SK-N-SH (cell line): ENCODE measurements at regions not wholly inside any gene's neighbourhood (a gene's known extent, or its start where the extent isn't known, plus 50 kb on each side); places are given as distances from the start of the nearest gene placed in this dataset.

Source experiments
- CTCF ChIA-PET: fragments of 300-600, 350-600 bp; formaldehyde crosslinking; extraction: SDS; loops from one replicate; lab custom pipeline; 2021; lab: Yijun Ruan, JAX
- POLR2A ChIA-PET: fragments of 350-600 bp; sonication (Branson Sonifier 250); formaldehyde crosslinking; extraction: SDS; loops from one replicate; lab custom pipeline; 2020; ENCODE audit warnings: antibody characterized with exemption, inconsistent platforms; lab: Yijun Ruan, JAX
- DNase-seq: peaks from one replicate; pipeline ENCODE4 v3.0.0; 2012
- H2AFZ ChIP-seq: fragments of 200-600 bp; sonication (generic); 2 replicates; pipeline ENCODE4 v1.8.1; 2016; ENCODE audit warnings: antibody characterized with exemption, mild to moderate bottlenecking, low read depth
- H3F3A ChIP-seq: fragments of 200-600 bp; sonication (generic); replicated peaks from 2 replicates; pipeline ENCODE3; 2016; ENCODE audit warnings: antibody characterized with exemption, mild to moderate bottlenecking; ENCODE audit not compliant: insufficient read depth
- H3K27ac ChIP-seq, 2 experiments: fragments of 200-500 bp in 1 of 2; fragments of 200-600 bp in 1 of 2; sonication (Bioruptor generic) in 1 of 2; sonication (generic), shearing (Covaris generic) in 1 of 2; 2 replicates each; pipeline versions ENCODE4 v1.5.1 to v1.6.1; 2014 to 2016; ENCODE audit warnings: low read depth in 2 of 2, inconsistent platforms in 1 of 2, low read length in 1 of 2, mild to moderate bottlenecking in 1 of 2, mixed read lengths in 1 of 2
- H3K27me3 ChIP-seq: fragments of 200-600 bp; sonication (generic), shearing (Covaris generic); 2 replicates; pipeline ENCODE4 v1.6.1; 2016; ENCODE audit warnings: mixed run types; ENCODE audit not compliant: insufficient read depth
- H3K36me3 ChIP-seq, 2 experiments: fragments of 200-500 bp in 1 of 2; fragments of 200-600 bp in 1 of 2; sonication (Bioruptor generic) in 1 of 2; sonication (generic) in 1 of 2; replicated peaks in 1 of 2; 2 replicates each; pipeline versions ENCODE3 to v1.5.1; 2014 to 2016; ENCODE audit warnings: low read length in 1 of 2, mild to moderate bottlenecking in 1 of 2; ENCODE audit not compliant: insufficient read depth in 2 of 2, control insufficient read depth in 1 of 2
- H3K4me1 ChIP-seq, 2 experiments: fragments of 200-500 bp in 1 of 2; fragments of 200-600 bp in 1 of 2; sonication (Bioruptor generic) in 1 of 2; sonication (generic), shearing (Covaris generic) in 1 of 2; 2 replicates each; pipeline versions ENCODE4 v1.5.1 to v1.6.1; 2014 to 2016; ENCODE audit warnings: low read depth in 1 of 2, low read length in 1 of 2, mixed run types in 1 of 2; ENCODE audit not compliant: insufficient read depth in 2 of 2, control insufficient read depth in 1 of 2
- H3K4me2 ChIP-seq: fragments of 200-600 bp; sonication (generic), shearing (Covaris generic); 2 replicates; pipeline ENCODE4 v1.6.1; 2017; ENCODE audit warnings: mixed run types
- H3K4me3 ChIP-seq, 2 experiments: fragments of 200-500 bp in 1 of 2; fragments of 200-600 bp in 1 of 2; sonication (Bioruptor generic) in 1 of 2; sonication (generic), shearing (Covaris generic) in 1 of 2; 2 replicates each; pipeline versions ENCODE4 v1.5.1 to v1.8.1; 2014 to 2016; ENCODE audit warnings: low read depth in 2 of 2, inconsistent platforms in 1 of 2, low read length in 1 of 2, mild to moderate bottlenecking in 1 of 2, mixed read lengths in 1 of 2, moderate library complexity in 1 of 2
- H3K79me2 ChIP-seq: fragments of 200-600 bp; sonication (generic); 2 replicates; pipeline ENCODE4 v1.8.1; 2017; ENCODE audit warnings: mild to moderate bottlenecking; ENCODE audit not compliant: insufficient read depth
- H3K9ac ChIP-seq: fragments of 200-600 bp; sonication (generic); 2 replicates; pipeline ENCODE4 v1.6.1; 2017; ENCODE audit warnings: mixed run types
- H3K9me2 ChIP-seq: fragments of 200-600 bp; sonication (generic); 2 replicates; pipeline ENCODE4 v1.6.1; 2017; ENCODE audit warnings: mixed run types
- H3K9me3 ChIP-seq: fragments of 200-600 bp; sonication (generic); 2 replicates; pipeline ENCODE4 v1.6.1; 2017; ENCODE audit warnings: mixed run types, mild to moderate bottlenecking, moderate library complexity
- H4K20me1 ChIP-seq: fragments of 200-600 bp; sonication (generic); 2 replicates; pipeline ENCODE4 v1.6.1; 2017; ENCODE audit warnings: mild to moderate bottlenecking, mixed run types; ENCODE audit not compliant: insufficient read depth
- CHD2 ChIP-seq: fragments of 150-350 bp; IDR thresholded peaks from 2 replicates; pipeline ENCODE4 v1.6.1; 2018; ENCODE audit warnings: low read length; ENCODE audit not compliant: partially characterized antibody
- EZH2phosphoT487 ChIP-seq: fragments of 200-600 bp; sonication (generic); IDR thresholded peaks from 2 replicates; pipeline ENCODE4 v1.6.1; 2017; ENCODE audit warnings: low read depth, mixed run types, mild to moderate bottlenecking, antibody characterized with exemption, moderate library complexity, borderline replicate concordance
- FOSL2 ChIP-seq: IDR thresholded peaks from 2 replicates; pipeline ENCODE4 v1.4.0; 2012; ENCODE audit warnings: low read depth, mild to moderate bottlenecking, moderate library complexity, borderline replicate concordance
- GATA2 ChIP-seq: sonication (generic); formaldehyde crosslinking; IDR thresholded peaks from 2 replicates; pipeline ENCODE4 v1.5.0; 2020; ENCODE audit warnings: mild to moderate bottlenecking, missing genetic modification reagents
- MAX ChIP-seq: IDR thresholded peaks from 2 replicates; pipeline ENCODE4 v1.4.0; 2012; ENCODE audit warnings: low read depth
- REST ChIP-seq: IDR thresholded peaks from 2 replicates; pipeline ENCODE4 v1.6.1; 2012; ENCODE audit warnings: mild to moderate bottlenecking, low read depth, low read length, moderate library complexity
- RFX5 ChIP-seq: IDR thresholded peaks from 2 replicates; pipeline ENCODE4 v1.6.1; 2012; ENCODE audit warnings: mild to moderate bottlenecking, improper control_type of control experiment, low read length
- TAF1 ChIP-seq: IDR thresholded peaks from 2 replicates; pipeline ENCODE4 v1.6.1; 2012; ENCODE audit warnings: low read depth, mild to moderate bottlenecking, low read length, moderate library complexity, borderline replicate concordance
- YY1 ChIP-seq: IDR thresholded peaks from 2 replicates; pipeline ENCODE4 v1.4.0; 2012; ENCODE audit warnings: low read depth, mild to moderate bottlenecking
- WGBS: methylation state at CpG from one replicate; pipeline ENCODE4 v1.1.6; 2017; ENCODE audit warnings: low lambda C conversion rate; 5-methylcytosine and 5-hydroxymethylcytosine counted together
- TF ChIP-seq, protein P1 (sequence below): IDR thresholded peaks from 2 replicates; pipeline ENCODE4; 2012
- TF ChIP-seq, protein P2 (sequence below): IDR thresholded peaks from 2 replicates; pipeline ENCODE4 v1.4.0; 2012; ENCODE audit warnings: low read depth, borderline replicate concordance
- TF ChIP-seq, protein P3 (sequence below): IDR thresholded peaks from 2 replicates; pipeline ENCODE4 v1.4.0; 2012; ENCODE audit warnings: low read depth, borderline replicate concordance
- TF ChIP-seq, protein P4 (sequence below): fragments of 200-600 bp; sonication (generic); IDR thresholded peaks from 2 replicates; pipeline ENCODE4 v1.6.1; 2017; ENCODE audit warnings: antibody characterized with exemption, mild to moderate bottlenecking, moderate library complexity

GRCh38 chr2:123195957-123196356 lies 829.1 kb upstream of the CNTNAP5 start:
- no peaks in the 10 kb centered on the region for H3K36me3 ChIP-seq
- no peak overlapping the region for H3K4me2 ChIP-seq
- no peaks in the 10 kb centered on the region; the same call in 1 of the 2 replicates for H3K9me2 ChIP-seq
- 62% methylated on average over 4 of the region's 4 CpGs for WGBS
- DNase-seq: no peak
- H3F3A ChIP-seq: no peaks in the 10 kb centered on the region
- POLR2A ChIA-PET: no interaction called here
- no peak overlapping the region for H3K9ac ChIP-seq
- no peaks in the 10 kb centered on the region for H3K4me1 ChIP-seq
- CTCF ChIA-PET: no interaction called here
- H3K27ac ChIP-seq: no peak overlapping the region
- no peaks in the 10 kb centered on the region for H3K79me2 ChIP-seq
- H4K20me1 ChIP-seq: no peaks in the 10 kb centered on the region
- TF ChIP-seq, protein P1, sequence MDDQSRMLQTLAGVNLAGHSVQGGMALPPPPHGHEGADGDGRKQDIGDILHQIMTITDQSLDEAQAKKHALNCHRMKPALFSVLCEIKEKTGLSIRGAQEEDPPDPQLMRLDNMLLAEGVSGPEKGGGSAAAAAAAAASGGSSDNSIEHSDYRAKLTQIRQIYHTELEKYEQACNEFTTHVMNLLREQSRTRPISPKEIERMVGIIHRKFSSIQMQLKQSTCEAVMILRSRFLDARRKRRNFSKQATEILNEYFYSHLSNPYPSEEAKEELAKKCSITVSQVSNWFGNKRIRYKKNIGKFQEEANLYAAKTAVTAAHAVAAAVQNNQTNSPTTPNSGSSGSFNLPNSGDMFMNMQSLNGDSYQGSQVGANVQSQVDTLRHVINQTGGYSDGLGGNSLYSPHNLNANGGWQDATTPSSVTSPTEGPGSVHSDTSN: no peak
- TF ChIP-seq REST: no peak
- TF ChIP-seq EZH2phosphoT487: no peak
- no peak for TF ChIP-seq RFX5
- no peak for TF ChIP-seq CHD2
- TF ChIP-seq, protein P2, sequence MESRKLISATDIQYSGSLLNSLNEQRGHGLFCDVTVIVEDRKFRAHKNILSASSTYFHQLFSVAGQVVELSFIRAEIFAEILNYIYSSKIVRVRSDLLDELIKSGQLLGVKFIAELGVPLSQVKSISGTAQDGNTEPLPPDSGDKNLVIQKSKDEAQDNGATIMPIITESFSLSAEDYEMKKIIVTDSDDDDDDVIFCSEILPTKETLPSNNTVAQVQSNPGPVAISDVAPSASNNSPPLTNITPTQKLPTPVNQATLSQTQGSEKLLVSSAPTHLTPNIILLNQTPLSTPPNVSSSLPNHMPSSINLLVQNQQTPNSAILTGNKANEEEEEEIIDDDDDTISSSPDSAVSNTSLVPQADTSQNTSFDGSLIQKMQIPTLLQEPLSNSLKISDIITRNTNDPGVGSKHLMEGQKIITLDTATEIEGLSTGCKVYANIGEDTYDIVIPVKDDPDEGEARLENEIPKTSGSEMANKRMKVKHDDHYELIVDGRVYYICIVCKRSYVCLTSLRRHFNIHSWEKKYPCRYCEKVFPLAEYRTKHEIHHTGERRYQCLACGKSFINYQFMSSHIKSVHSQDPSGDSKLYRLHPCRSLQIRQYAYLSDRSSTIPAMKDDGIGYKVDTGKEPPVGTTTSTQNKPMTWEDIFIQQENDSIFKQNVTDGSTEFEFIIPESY: no peak
- no peak for TF ChIP-seq TAF1
- TF ChIP-seq, all 33 proteins: peak for 0
- Histone ChIP-seq H3K9me3 (no peaks in the 10 kb centered on the region; the same call in 1 of the 2 replicates), H2AFZ (no peak overlapping the region), H3K4me3 (no peak overlapping the region), H3K27me3 (no peaks in the 10 kb centered on the region)

DNA sequence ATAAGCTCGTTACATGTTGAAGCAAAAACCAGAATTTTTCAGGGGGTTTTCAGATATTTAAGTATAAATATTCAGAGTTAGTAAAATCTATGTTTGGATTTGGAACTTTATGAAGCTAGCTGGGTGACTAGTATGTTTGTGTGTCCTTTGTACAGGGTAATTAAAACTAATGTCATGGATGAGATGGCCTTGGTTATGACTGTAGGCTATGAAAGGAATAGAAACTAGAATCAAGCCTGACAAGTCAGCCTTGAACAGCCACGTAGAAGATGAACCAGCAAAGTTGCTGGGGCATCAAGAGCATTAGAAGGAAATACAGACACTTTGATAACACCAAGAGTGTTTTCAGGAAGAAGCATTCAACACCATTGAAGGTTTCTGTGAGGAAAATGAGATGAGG lies 825.1 kb upstream of the CNTNAP5 start:
- Histone ChIP-seq H3K4me2 (no peak overlapping the region), H3K79me2 (no peaks in the 10 kb centered on the region), H4K20me1 (no peaks in the 10 kb centered on the region), H3K9me3 (no peaks in the 10 kb centered on the region; the same call in 1 of the 2 replicates), H3K4me1 (no peaks in the 10 kb centered on the region), H3K9me2 (no peaks in the 10 kb centered on the region; the same call in 1 of the 2 replicates), H3K27ac (no peak overlapping the region), H3F3A (no peaks in the 10 kb centered on the region), H3K9ac (no peak overlapping the region), H3K27me3 (no peaks in the 10 kb centered on the region), H3K4me3 (no peak overlapping the region), H3K36me3 (no peaks in the 10 kb centered on the region), H2AFZ (no peak overlapping the region)
- 11% methylated on average over 2 of the region's 2 CpGs for WGBS
- POLR2A ChIA-PET: no interaction called here
- no peak for DNase-seq
- CTCF ChIA-PET: no interaction called here
- TF ChIP-seq, protein P3, sequence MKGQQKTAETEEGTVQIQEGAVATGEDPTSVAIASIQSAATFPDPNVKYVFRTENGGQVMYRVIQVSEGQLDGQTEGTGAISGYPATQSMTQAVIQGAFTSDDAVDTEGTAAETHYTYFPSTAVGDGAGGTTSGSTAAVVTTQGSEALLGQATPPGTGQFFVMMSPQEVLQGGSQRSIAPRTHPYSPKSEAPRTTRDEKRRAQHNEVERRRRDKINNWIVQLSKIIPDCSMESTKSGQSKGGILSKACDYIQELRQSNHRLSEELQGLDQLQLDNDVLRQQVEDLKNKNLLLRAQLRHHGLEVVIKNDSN: no peak
- TF ChIP-seq MAX (no peak), YY1 (no peak), FOSL2 (no peak), GATA2 (CRISPR knock-in tag) (no peak)
- TF ChIP-seq, protein P4, sequence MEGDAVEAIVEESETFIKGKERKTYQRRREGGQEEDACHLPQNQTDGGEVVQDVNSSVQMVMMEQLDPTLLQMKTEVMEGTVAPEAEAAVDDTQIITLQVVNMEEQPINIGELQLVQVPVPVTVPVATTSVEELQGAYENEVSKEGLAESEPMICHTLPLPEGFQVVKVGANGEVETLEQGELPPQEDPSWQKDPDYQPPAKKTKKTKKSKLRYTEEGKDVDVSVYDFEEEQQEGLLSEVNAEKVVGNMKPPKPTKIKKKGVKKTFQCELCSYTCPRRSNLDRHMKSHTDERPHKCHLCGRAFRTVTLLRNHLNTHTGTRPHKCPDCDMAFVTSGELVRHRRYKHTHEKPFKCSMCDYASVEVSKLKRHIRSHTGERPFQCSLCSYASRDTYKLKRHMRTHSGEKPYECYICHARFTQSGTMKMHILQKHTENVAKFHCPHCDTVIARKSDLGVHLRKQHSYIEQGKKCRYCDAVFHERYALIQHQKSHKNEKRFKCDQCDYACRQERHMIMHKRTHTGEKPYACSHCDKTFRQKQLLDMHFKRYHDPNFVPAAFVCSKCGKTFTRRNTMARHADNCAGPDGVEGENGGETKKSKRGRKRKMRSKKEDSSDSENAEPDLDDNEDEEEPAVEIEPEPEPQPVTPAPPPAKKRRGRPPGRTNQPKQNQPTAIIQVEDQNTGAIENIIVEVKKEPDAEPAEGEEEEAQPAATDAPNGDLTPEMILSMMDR: no peak
